Umbilical cord (tissue), 1 donor: ENCODE measurements at regions not wholly inside any gene's neighbourhood (a gene's known extent, or its start where the extent isn't known, plus 50 kb on each side); places are given as distances from the start of the nearest gene placed in this dataset.
"Not testable (repeated sequence)": the region's sequence is repeated elsewhere in the genome, so short reads cannot be mapped to it uniquely, and the experiment has no call there.

Experiments
- DNase-seq: peaks from one replicate; pipeline ENCODE4 v3.0.0-alpha.2; 2015; ENCODE audit warnings: low spot score

DNA sequence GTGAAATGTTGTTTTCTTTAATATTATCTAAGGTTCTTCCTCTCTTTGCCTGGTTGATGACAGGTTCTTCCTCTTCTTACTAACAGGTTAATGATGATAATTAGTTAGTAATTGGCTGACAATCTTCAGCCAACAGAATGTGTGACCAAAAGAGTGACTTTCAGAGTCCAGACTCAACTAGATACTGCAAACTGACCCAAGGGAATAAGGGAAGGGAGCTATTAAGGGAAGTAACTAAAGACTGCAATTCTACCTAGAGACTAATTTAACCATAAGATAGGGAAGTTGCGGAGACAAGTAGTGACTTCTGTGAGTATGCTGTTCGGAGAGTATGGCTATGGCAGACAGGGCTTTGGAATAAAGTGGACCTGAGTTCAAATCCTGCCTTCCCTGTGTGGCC is 127.3 kb upstream of the TACR1 start:
- DNase-seq = no peak

DNA sequence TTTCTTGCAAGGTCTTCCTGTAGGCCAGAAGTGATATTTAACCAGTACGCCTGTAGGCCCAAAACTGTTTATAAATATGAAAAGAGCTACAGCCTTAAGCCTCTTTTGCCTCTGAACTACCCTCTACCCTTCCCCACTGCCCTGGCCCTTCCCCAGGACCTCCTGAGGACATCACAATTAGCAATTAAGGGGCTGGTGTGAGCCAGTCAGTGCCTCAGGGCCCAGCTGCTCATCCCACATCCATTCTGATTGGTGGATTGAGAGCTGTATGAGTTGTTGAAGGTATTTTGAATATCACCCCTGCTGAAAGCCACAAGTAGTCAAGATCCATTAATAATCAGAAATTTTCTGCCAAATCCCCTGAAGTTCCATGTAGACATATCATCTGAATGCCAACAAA is 126.3 kb upstream of the TACR1 start:
- no peak for DNase-seq

DNA sequence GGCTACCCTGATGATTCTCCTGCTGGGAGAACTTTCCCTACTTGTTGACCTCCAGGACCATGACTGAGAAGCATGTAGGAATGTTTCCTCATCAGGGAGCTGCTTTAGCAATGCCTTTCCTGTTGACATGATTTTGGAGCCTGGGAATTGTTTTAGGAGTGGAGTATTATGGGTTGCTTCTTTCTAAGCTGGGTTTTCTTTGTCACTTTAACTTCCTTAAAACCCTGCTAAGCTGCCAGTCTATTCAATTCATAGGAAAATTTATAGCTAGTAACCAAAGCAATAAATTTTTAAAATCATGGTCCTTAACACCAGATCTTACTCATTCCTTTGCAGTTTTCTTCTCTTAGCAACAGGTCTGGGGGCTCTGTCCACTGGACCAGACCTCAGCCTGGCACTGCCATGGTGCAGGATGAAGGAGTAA is 125.6 kb upstream of the TACR1 start:
- DNase-seq = no peak

DNA sequence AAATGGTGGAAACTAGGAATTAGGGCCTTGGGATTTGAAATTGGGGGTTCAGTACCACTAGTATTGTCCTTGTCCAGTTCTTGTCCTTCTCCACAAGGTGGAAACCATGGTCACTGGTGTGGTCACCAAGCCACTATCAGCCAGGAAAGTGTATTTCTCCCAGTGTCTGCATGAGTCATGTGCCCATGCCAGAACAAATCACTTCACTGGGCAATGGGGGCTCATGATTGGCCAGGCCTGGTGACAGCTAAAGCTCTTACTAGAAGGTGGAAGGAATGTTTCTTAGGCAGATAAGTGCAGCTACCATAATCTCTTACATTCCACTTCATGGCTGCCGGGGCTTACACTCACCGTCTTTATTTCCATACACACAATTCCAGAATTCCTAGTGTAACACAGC is 124.8 kb upstream of the TACR1 start:
- DNase-seq = no peak

DNA sequence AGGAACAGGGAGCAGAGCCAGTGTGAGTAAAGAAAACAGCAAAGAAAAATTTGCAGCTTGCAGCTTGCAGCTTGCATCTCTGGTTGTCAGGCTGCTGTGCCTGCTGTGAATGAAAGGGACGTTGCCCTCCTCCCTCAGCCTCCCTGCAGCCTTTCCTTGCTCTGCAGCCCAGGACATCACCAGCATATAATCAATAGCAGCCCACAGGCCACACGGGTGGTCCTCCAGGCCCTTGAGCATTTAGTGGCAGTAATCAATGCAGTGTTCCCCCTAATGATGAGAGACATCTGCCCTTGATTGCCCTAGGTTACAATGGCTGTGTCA is 122.2 kb upstream of the TACR1 start:
- DNase-seq = no peak

DNA sequence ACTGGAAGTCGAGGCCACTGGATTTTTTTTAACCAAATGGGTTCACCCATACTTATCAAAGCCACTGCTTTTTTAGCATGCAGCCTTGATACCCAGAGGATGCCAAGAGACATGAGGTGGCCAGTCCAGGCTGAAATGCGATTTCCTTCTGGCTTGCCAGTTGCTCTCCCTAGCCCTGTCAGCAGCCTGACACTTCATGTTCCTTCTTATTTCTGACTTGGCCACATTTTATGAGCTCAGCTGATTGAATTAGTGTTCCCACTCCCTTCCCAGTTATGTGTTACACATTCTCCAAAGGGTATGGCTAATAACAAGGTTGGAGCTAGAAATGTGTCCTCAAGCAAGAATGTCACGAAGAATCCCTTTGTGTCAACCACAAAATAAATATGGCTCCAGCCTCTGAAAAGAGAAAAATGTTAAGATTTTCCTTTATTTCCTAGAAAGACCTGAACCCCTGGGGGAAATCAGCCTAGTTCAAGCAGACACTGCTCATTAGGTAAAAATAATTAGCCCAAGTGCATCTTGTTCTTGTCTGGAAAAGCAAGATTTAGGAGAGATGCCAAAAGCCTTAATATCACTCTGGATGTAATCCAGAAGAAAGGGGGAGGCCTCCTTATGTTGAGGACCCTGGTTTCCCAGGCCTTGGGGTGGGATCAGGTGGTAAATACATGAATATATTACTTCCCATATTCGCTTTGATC is 121.7 kb upstream of the TACR1 start:
- DNase-seq = no peak

DNA sequence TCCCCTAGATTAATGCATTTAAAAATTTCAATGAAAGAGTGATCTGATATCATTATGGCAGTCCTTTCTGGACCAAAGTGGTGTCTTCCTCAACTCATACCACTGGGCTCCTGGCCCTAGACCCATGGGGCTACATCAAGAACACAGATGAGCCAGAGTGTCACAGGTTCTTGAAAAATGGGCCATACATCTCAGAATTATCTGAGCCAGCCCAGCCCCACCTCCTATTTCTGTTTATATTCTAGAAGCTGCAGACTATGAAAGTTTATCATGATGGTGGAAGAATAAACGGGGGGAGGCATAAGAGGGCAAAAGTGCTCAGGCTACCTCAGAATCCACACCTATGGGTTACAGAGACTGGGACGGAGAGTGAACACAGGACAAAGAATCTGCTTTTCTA is 120.6 kb upstream of the TACR1 start:
- DNase-seq = no peak

DNA sequence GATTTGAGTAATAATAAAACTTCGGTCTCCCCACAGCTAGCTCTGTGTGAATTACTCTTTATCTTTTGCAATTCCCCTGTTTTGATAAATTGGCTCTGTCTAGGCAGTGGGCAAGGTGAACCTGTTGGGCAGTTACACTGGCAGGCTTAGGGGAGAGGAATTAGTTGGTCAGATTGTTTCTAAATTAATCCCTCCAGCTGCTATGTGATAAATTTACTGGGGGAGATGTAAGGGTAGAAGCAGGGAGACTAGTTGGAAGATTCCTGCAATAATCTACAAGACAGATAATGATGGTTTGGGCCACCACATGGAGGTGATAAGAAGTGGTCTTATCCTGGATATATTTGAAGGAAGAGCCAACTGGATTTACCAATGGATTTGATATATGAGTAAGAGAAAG is 118.5 kb upstream of the TACR1 start:
- DNase-seq = no peak

DNA sequence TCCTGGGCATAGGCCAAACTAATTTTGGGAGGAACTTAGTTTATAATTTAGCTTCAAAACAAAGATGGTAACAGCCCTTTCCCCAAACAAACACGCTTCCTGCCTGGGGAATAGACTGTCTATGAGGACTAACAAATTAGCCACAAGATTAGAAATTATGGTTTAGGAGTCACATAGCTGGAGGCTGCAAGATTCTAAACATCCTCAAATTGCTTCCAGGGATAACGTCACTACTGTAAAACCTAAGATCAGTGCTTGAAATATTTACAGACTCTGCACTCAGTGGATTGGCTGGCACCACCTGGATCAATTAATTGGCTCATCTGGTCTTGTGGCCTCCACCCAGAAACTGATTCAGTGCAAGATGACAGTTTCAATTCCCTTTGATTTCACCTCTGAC is 118.0 kb upstream of the TACR1 start:
- DNase-seq = no peak

DNA sequence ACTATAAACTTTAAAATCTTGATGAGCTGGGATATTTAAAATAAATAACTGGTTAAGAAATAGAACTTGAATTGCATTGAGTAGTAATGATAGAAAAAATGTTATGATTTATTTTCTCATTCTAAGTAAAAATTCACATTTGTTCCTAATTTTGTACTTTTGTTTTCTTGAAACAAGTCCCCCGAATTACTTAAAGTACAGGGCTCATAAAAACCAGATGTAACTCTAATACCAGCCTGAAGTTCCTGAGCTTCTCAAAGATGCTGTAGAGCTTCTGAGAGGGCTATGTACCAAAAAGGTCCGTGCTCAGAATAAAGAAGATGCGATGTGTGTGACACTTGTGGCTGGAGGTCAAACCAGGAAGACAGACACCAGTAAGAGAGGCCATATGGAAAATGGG is 116.1 kb upstream of the TACR1 start:
- no peak for DNase-seq

DNA sequence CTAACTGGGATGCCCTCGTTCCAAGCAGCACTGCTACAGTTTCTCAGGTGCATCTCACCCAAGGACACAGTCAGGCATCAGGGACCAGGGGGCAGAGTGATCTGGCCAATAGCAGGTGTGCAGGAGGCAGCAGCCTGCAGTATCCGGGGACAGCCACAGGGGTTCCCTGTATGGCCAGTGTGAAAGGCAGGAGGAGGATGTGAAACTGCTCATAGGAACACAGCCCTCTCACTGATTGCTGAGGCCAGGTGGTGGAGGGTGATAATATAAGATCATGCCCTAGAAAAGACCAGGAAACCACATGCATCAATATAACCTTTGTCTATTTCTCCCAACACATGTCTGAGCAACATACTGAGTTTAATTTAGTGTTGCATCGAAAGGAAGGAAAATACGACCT is 112.7 kb upstream of the TACR1 start:
- DNase-seq = no peak

DNA sequence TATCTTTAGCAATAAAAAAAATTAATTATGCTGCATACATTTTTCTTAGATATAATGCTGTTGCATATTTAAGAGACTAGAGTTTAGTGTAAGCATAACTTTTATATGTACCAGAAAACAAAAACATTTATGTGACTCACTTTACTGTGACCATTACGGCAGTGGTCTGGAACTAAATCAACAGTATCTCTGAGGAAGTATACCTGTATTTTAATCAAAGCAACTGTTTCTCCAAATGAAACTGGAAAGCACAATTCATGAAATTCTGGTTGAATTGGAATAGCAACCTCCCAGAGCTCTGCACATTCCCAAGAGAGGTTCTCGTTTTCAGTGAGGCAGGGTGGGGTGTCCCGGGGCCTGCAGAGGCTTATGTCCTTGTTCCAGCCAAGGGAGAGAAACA is 112.2 kb upstream of the TACR1 start:
- DNase-seq = no peak

DNA sequence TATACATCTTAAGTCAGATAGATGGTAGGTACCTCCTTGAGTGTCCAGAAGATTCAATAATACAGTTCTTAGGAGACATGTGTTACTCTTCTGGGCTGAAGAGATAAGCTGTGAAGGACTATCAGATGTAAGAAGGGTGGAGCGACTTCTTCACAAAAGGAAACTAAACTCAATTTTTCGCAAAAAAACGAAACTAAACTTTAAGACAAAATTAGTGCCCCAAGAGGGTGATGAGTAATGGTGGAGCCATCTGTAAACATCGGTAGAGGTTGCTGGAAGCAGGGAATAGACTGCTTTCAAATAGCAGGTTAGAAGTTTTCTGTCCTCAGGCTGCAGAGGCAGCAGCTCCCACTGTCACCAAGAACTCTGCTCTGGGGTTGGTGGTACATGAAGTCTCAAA is 111.6 kb upstream of the TACR1 start:
- DNase-seq = no peak

DNA sequence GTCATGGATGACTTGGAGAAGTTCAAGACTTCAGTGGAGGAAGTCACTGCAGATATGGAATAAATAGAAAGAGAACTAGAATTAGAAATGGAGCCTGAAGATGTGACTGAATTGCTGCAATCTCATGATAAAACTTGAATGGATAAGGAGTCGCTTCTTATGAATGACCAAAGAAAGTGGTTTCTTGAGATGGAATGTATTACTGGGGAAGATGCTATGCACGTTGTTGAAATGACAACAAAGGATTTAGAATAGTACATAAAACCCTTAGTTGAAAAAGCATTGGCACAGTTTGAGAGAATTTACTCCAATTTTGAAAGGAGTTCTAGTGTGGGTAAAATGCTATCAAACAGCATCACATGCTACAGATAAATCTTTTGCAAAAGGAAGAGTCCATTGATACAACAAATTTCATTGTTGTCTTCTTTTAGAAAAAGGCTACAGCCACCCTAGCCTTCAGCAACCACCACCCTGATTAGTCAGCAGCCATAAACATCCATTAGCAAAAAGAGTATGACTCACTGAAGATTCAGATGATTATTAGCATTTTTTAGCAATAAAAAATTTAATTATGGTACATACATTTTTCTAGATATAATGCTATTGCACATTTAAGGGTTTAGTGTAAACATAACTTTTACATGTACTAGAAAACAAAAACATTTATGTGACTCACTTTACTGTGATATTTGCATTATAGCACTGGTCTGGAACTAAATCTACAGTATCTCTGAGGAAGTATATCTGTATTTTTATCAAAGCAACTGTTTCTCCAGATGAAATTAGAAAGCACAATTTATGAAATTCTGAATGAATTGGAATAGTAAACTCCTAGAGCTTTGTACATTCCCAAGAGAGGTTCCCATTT is 110.5 kb upstream of the TACR1 start:
- DNase-seq = no peak

DNA sequence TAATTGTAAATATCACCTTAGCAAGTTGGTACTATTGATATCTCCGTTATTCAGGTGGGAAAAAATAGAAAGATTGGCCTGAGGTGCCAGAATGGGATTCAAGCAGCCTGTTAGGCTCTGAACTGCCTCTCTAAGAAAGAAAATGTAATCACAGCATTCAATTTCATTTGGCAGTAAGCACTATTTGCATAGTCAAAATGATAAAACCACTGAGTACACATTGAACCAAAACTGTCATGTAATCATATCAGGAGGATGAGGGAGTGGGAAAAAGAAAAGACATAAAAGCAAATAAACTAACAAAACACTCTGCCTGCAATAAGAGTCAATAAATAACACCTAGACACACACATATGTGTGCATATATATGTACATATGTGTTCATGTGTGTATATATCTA is 103.9 kb upstream of the TACR1 start:
- no peak for DNase-seq

DNA sequence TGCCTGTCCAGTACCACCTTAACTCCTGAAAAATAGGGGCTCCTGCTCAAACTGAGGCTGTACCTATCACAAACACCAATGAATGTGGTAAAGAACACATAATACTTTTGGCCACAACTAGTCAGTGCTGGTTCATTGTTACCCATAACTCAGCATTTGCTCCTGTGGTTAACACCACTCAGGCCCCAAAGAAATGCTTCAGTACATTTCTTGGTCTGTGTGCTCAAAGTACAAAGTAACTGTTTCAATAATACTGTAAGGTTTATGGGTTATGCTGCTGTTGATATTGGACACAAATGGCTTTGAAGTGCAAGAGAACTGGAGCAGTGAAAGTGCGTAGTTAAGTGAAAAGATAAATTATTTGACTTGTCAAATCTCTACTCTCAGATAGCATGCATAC is 95.0 kb upstream of the TACR1 start:
- DNase-seq = no peak

DNA sequence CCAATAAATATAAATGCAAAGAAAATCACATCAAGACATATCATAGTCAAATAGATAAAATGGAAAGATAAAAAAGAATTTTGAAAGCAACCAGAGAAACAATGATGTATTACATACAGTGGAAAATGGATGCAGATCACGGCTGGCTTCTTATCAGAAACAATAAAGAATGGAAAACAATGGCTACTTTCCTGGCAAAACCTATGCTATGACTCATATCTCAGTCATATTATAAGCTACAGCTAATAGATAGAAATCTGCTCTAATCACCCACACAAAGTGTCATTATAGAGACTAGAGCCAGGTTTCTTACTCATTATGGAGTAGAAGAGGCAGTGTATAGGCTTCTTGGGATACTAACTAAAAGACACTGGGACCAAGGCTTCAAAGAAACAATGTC is 93.5 kb upstream of the TACR1 start:
- DNase-seq = no peak

DNA sequence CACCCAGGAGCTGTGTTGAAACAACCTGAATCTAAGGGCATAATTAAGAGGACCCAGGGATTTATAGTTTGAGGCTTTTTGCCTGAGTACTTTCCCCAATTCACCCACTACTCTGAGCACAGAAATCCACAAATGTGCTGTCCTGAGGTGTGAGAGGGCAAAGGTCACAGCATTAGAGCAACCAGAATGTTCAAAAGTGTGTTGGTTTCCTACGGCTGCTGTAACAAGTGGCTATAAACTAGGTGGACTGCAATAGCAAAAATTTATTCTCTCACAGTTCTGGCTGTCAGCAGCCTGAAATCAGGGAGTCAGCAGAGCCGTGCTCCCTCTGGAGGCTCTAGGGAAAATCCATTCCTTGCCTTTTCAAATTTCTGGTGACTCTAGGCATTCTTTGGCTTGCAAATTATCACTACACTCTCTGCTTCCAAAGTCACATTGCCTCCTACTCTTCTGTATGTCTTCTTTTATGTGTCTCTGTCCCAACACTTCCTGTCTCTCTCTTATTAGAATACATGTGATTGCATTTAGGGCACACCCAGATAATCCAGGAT is 91.4 kb upstream of the TACR1 start:
- peak; percentile 7 for DNase-seq

DNA sequence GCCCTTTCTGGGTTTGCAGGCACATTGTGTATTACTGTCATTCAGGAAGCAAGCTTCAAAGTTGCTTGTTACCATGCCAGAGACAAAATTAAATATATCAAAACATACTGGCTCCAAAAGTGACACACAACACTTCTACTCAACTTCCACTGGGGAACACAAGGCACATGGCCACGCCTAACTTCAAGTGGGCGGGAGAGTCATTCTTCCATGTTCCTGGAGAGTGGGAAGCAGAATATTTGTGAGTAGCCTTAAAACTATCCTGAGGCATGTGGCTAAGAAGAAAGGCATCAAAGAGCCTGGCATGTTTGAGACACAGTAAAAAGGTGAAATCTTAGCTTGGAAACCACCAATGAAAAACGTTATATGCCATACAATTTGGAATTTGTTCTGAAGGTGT is 90.5 kb upstream of the TACR1 start:
- DNase-seq = no peak

DNA sequence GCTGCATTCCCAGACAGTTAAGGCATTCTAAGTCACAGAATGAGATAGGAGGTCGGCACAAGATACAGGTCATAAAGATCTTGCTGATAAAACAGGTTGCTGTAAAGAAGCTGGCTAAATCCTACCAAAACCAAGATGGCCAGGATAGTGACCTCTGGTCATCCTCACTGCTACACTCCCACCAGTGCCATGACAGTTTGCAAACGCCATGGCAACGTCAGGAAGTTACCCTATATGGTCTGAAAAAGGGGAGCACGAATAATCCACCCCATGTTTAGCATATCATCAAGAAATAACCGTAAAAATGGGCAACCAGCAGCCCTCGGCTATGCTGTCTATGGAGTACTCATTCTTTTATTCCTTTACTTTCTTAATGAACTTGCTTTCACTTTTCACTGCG is 89.9 kb upstream of the TACR1 start:
- DNase-seq = not testable (repeated sequence)

DNA sequence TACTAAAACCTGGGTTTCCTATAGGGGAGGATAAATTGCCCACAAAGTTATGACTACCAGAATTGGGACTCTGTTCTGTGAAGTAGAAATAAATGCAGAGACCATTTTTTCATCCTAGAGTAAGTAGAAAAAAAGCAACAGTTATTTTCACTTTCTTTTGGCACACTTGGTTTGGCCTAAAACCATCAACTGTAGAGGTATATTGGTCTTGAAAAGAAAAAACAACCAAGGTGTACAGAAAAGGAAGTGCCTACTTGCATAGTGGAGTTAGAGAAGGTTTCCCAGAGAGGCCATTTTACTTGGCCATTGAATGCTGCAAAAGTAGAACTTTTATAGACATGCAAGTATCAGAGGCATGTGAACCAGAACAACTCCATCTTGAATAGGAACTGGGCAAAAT is 89.4 kb upstream of the TACR1 start:
- DNase-seq = no peak

DNA sequence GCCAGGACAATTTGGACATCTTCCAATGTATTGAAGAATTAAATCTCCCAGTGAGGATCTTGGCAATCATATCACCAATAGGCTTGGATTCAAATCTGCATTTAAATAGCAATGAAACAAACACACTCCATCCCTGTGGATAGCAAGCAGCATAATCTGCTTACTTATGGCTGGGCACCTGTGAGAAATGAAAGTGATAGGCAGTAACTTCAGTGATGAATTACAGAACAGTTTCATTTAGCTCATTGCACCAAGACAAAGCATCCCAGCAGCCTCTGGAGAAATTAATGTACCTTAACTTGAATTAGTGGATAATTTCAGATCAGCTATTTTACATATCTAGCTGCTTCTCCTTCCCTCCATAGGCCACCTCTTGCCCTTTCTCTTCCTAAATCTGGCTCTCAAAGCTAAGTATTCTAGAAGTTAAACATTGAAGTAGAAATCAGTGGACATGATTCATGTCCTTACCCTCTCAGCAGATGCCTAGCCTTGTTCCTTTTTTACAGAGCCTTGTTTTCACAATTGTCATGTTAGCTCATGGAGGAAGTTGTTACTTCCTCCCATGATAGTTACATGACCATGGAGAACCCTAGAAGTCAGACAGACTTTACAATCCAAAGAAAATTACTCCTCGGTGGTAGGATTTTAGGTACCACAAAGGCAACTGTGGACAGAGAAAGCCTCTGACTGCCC is 88.5 kb upstream of the TACR1 start:
- DNase-seq = no peak

DNA sequence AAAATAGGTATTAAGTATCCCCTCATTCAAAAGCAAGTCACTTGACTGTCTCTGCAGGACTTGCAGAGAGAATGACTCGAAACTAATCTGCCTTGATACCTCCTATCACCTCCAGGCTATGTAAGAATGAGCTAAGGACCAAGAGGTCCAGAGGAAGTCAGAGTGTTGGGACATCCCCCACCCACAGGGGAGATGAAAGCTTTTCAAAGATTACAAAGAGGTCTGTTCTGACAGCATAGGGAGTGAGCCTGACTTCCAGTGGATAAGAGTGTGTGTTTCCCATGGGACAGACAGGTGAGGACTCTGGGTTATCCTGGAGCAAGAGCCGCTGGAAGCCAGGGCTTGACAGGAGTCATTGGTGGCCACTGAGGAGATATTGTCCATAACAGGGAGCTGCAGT is 85.0 kb upstream of the TACR1 start:
- no peak for DNase-seq
